Head of caudate nucleus (tissue), 42 donors: ENCODE measurements at regions not wholly inside any gene's neighbourhood (a gene's known extent, or its start where the extent isn't known, plus 50 kb on each side); places are given as distances from the start of the nearest gene placed in this dataset.

Experiments used
- DNase-seq, 42 donors: peaks; one replicate each; pipeline versions ENCODE4 v3.0.0 to v3.0.0-alpha.2; 2020 to 2021; ENCODE audit warnings: mixed read lengths in 7 of 42
- intact Hi-C: fragments of 100-400 bp; cut with DNase I; formaldehyde crosslinking; loops from one replicate; pipeline ENCODE4 v1.15.0; 2022

DNA sequence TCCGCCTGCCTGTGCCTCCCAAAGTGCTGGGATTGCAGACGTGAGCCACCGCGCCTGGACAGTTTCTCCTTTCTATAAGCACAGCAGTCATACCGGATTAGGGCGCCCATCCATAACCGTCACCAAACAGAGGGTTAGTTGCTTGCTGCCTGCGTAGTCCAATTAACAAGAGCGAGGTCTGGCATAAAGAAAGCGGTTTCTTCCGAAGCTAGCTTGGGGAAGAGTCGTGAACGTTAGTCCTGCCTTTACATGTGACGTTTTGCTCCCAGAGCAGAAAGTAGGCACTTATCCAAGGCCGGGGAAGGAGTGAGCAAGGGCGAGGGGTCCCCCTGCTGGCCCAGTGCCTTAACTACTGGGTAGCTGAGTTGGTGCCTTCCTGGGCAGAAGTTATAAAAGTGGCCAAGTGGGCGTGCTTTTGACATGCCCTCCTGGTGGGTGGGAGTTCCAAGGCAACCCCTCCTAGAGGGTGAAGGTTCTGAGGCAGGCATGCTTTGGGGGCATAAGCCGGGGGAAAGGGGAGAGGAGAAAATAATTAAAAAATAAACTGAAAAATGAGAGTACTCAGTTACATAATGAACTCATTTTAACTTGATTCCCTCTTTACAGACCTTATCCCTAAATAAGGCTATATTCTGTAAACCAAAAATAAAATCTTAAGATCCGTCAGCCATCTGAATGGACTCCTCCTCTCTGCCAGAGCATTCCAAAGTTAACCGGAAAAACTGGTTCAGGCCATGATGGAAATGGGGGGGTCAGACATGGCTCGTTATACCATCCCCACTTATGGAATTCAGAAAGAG is 88.0 kb downstream of the FAM217A start:
- intact Hi-C loops: loop anchor here (5.0 to 10.0 kb wide), 2 partner anchors 249 to 706 kb away; no protein-coding TSS in a partner anchor
- peak; percentile 83 to 96 (median 91) for DNase-seq

DNA sequence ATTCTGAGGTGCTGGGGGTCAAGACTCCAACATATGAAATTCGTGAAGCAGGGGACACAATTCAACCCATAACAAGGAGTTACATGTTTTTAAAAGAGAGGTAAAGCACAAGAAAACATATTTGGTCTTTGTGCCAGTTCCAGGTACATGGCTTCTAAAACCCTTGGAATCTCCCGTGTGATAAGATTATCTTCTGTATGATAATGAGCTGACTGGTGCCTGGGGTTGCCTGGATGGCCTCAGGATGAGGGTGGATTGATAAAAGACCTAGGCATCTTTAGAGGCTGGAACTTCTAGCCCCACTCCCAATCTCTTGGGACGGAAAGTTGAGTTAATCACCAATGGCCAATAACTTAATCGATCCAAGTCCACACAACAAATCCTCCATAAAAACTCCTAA is 87.0 kb downstream of the FAM217A start:
- intact Hi-C loops: loop anchor here (5.0 to 10.0 kb wide), 2 partner anchors 250 to 707 kb away; no protein-coding TSS in a partner anchor
- DNase-seq: no peak

- intact Hi-C loops: loop anchor here (10.0 kb wide), 1 partner anchor 712 kb away; no protein-coding TSS in a partner anchor
Observed at GRCh38 chr6:3996349-3996748, 82.6 kb downstream of the FAM217A start.

GRCh38 chr6:3997177-3997770 is 81.7 kb downstream of the FAM217A start:
- no peak for DNase-seq
- intact Hi-C loops: loop anchor here (10.0 kb wide), 1 partner anchor 712 kb away; no protein-coding TSS in a partner anchor

More at GRCh38 chr6:3996349-3996748, 82.6 kb downstream of the FAM217A start:
- no peak for DNase-seq

DNA sequence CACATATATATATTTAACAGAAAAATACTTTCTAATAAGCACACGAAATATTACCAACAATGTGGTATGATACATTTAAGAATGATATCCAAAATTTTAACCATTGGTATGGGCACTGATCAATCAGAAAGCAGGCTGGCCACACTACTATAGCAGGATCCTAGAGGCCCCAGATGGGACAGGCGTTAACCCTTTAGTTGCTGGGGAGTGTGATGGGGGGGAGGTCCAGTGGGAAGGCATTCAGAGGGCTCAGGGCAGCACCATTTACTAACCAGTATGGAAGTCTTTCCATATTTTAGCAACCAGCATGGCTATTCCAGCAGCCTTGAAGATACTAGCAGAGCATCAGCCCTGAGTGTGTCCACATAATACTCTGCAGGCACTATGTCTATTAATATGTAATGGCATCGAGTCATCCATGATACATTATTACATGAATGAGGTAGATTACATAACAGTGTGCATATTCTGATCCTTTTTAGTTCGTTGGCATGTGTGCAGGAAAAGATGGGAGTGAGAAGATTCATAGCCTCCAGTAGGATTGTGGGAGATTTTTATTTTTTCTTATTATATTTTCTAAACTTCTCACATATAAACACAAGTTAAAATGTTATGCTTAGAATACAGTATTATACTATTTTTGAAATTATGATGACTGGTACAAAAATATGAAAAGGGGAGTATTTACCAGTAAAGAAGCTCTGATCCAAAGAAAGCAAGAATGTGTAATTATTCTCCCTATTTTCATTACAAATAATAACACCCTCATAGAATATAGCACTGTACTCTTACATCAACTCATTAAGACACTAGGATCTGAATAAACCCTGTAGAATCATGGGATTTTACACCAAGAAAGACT is 78.9 kb downstream of the FAM217A start:
- intact Hi-C loops: loop anchor here (10.0 kb wide), 1 partner anchor 715 kb away; no protein-coding TSS in a partner anchor
- no peak for DNase-seq

DNA sequence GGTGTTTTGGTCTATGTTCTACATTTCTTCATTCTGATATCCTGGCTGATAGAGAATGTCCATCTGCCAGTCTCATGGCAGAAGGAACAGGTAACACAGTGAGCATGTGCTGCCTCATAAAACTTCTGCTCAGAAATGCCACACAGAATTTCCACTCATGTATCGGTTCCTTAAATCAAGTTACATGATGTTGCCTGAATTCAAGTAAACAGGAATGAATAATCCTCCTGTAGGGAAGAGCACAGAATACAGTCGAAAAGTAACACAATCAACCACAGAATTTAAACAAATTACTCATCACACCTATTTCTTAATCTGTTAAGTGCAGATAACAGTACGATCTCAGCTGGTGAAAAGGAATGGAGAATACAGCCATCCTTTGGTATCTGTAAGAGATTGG is 74.7 kb downstream of the FAM217A start:
- DNase-seq: no peak
- intact Hi-C loops: no loop called here

- intact Hi-C loops: no loop called here
- peak in 5 of 42 donors; percentile 15 to 27 (median 20) for DNase-seq
Observed at GRCh38 chr6:4008324-4009047, 70.5 kb downstream of the FAM217A start.

DNA sequence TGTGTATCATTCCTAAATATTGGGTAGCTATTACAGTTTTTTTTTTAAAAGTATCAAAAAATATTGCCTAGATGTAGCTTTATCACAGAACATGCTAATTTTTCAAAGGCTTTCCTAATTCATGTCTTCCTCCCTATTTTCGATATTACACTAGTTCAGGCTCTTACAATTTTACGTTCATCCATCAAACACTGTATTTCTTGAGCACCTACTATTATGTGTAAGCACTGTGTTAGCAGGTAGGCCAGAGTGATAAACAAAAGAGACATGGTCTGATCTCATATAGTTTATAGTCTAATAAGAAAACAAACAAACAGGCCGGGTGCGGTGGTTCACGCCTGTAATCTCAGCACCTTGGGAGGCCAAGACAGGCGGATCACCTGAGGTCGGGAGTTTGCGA is 69.5 kb downstream of the FAM217A start:
- intact Hi-C loops: no loop called here
- DNase-seq: no peak

GRCh38 chr6:4010048-4010447 is 68.9 kb downstream of the FAM217A start:
- intact Hi-C loops: no loop called here
- no peak for DNase-seq

DNA sequence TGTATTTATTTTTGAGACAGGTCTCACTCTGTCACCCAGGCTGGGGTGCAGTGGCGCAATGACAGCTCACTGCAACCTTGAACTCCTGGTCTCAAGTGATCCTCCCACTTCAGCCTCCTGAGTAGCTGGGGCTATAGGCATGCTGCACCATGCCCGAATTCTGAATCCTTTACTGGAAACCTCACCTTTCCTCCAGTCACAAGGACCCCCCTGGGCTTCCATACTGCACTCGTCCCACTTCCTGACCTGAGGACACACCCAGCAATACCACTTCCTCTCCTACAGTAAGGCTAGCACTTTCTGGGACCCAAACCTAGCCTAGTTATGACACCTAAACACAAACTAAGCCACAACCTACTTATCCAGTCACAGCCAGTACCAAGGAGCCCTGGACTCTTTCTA is 68.2 kb downstream of the FAM217A start:
- intact Hi-C loops: no loop called here
- no peak for DNase-seq

DNA sequence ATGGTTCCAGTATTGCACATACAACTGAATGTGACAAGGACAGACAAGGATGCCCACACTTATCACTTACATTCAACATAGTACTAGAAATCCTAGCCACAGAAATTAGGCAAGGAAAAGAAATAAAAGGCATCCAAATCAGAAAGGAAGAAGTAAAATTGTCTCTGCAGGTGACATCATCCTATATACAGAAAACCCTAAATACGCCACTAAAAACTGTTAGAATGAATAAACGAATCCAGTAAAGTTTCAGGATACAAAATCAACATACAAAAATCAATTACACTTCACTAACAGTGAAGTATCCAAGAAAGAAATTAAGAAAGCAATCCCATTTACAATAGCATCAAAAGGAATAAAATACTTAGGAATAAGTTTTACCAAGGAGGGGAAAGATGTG is 66.1 kb downstream of the FAM217A start:
- intact Hi-C loops: no loop called here
- DNase-seq: no peak

GRCh38 chr6:4017058-4017739 is 61.7 kb downstream of the FAM217A start:
- intact Hi-C loops: no loop called here
- DNase-seq: no peak

DNA sequence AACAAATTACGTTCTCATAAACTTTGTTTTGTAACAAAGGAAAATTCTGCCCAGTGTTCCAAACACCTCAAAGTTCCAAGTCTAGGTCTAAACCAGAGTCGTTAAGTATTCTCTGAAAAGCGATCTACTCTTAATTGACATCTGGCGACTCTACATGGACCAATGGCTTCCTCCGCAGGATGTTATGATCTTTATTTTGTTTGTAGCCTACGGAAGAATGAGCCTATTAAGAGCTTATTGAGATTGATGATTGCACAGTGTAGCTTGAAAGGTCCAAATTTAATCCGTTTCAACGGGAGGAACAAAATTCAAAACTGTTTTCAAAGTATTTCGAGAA is 61.1 kb downstream of the FAM217A start:
- intact Hi-C loops: loop anchor here (2.0 kb wide), 1 partner anchor 117 kb away; the partner anchor contains the start of gene ECI2
- DNase-seq: no peak

DNA sequence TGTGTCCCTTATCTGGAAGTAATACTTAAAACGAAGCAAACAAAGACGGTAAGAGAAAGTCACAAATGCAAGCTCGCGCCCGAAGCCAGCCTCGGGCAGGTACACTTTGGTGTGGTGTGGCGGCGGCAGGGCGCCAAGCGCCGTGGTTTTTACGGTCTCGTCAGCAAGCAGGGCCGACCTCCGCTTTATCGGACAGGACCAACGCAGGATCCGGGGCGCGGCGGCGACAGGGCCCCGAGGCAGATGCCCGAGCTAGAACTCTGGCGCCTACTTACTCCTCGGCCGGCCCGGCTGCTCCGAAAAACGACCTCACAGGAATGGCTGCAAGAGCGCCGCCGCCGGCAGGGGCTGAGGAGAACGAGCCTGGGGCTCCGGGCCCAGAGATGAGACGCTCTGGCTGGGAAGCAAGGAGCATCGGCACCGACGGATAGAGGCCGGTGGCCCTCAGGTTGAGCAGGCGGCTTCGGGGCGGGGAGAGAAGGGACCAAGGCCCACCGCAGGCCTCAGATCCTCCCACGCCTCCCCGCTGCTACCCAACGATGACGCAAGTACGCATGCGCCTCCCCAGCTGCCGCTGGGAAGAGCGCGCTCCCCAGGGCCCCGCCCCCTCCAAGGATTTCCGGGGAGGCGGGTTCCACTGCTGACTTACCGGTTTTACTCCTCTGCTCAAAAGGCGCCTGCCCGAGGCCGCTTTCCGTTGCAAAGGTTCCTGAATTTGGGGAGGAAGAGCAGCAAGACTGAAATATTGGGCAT is 60.6 kb downstream of the FAM217A start:
- intact Hi-C loops: loop anchor here (2.0 kb wide), 1 partner anchor 116 kb away; the partner anchor contains the start of gene ECI2
- peak; percentile 78 to 98 (median 95) for DNase-seq
